NK-92 treated with Interleukin-12 subunit alpha and Interleukin-12 subunit beta, amount 100 ng/mL, for 24 hours (cell line): ENCODE measurements at regions not wholly inside any gene's neighbourhood (a gene's known extent, or its start where the extent isn't known, plus 50 kb on each side); places are given as distances from the start of the nearest gene placed in this dataset.

Experiments
- DNase-seq: peaks from one replicate; lab custom pipeline; 2025; lab: John Stamatoyannopoulos, UW

GRCh38 chr2:121159291-121160071, 125.5 kb downstream of the TFCP2L1 start:
- DNase-seq = no peak

GRCh38 chr2:121160366-121160765, 124.6 kb downstream of the TFCP2L1 start:
- no peak for DNase-seq

GRCh38 chr2:121161272-121161671, 123.7 kb downstream of the TFCP2L1 start:
- no peak for DNase-seq

GRCh38 chr2:121162893-121163292, 122.1 kb downstream of the TFCP2L1 start:
- no peak for DNase-seq

- no peak for DNase-seq
Observed at GRCh38 chr2:121164042-121164441, 121.0 kb downstream of the TFCP2L1 start.

- no peak for DNase-seq
Observed at GRCh38 chr2:121165038-121165542, 119.9 kb downstream of the TFCP2L1 start.
